GM19324 (cell line): ENCODE measurements at regions not wholly inside any gene's neighbourhood (a gene's known extent, or its start where the extent isn't known, plus 50 kb on each side); places are given as distances from the start of the nearest gene placed in this dataset.
"Not testable (repeated sequence)": the region's sequence is repeated elsewhere in the genome, so short reads cannot be mapped to it uniquely, and the experiment has no call there.

Experiments used
- ATAC-seq: cut with Tn5 transposase; IDR thresholded peaks from one replicate; pipeline ENCODE4 v1.9.1; 2021; ENCODE audit warnings: mild to moderate bottlenecking, moderate library complexity; ENCODE audit not compliant: unreplicated experiment, low FRiP score

DNA sequence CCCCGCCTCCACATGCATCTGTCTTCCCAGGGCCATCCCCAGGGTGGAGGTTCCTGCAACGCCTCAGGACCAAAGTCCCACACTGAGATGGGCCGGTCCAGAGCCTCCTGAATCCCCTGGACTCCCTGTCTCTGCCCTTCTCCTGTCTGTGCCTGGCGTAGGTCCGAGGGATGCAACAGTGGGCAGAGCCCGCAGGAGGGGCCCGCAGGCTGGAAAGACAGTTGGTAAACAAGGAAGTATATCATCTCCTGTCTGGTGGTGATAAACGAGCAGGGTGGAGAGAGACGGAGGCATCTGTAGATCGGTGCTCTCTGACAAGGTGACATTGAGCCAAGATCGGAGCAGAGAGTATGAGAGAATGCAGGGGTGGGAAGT lies 72.6 kb upstream of the RAB6C start:
- ATAC-seq = no peak

DNA sequence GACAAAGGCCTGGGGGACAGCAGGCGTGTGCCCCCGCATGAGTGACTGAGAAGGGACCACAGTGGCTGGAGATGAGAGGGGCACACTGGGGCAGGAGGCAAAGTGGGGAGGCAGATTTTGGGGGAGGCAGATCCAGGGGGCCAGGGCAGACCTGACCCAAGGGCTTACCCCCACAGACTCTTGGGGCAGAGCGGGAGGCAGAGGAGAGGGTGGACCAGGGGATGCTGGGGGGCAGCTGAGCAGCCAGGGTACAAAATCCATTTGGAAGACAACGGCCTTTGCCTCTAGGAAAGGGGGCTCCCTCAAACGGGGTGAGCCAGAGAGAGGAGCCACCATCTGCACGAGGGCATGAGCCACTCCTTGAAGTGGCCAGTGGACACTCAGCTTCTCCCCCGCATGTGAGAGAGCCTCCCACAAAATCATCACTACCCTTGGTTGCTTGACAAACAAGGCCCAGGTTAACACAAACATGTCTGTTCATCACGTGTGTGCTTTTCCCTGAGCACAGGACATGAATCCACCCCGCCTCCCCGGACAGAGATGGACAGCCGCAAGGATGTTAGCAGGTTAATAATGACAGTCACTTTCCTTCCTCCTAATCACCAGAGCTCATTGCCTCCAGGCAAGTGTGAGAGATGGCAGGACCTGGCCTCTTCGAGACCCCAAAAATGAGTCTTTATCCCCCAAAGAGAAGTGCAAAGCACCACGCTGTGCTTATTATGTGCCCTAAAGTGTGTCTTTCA lies 72.0 kb upstream of the RAB6C start:
- ATAC-seq = no peak

DNA sequence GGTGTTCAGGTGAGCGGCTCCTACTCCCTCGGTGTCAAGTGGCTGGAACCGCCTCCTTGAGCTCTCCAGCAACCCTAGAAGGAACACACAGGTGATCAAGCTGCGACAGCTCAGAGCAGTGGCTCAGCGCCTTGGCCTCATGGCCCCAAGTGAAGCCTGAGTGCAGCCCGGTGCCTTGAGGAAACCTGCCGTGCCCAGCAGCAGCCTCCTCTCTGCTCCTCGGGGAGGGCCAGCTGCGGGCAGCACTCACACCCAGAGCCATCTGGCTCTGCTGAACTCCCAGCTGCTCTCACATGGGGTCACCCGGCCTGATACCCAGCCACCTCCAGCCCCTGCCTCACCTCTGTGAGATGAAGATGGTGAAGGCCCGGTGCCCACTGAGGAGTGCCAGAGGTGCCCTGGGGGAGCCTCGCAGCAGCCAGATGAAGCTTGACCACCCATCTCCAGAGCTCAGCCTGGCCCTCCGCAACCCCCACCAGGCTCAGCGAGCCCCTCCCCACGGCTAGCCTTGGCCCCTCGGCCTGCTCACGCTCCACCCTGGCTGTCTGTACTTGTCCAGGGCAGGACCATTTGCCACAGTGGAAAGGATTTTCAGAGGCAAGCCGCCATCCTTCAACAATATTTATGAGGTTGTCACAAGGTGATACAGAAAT lies 70.6 kb upstream of the RAB6C start:
- no peak for ATAC-seq

DNA sequence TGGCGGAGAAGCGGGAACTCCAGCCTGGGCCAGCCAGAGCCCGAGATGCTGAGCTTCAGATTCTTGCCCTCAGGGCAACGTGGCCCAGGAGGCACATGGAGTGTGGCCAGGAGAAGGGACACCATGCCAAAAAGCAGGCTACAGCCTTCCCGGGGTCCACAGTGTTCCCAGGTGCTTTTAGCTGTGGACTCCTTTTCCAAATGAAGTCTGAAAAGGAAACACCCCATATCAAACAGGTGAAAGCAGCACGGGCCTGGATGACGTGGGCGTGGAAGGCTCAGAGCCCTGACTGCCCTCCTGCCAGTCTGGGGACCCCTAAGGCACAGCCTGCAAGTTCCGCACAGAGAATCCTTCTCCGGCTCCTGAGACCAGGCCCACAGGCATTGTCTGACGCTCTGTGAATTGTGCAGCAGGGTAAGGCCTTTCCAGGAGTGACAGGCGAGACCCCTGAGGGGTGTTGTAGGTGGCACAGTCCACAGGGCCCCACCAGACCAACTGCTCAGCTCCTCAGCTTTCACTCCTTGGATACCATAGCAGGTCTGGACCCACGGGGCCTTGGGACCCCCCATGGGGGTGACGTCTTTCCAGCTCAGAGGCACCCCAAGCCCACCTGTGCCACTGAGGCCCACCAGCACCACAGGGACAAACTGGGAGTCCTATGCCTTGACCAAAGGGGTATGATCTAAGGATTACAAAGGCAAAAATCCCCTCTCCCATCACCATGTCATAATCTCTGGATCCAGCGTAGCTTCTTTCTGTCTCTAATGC lies 69.6 kb upstream of the RAB6C start:
- ATAC-seq = no peak

DNA sequence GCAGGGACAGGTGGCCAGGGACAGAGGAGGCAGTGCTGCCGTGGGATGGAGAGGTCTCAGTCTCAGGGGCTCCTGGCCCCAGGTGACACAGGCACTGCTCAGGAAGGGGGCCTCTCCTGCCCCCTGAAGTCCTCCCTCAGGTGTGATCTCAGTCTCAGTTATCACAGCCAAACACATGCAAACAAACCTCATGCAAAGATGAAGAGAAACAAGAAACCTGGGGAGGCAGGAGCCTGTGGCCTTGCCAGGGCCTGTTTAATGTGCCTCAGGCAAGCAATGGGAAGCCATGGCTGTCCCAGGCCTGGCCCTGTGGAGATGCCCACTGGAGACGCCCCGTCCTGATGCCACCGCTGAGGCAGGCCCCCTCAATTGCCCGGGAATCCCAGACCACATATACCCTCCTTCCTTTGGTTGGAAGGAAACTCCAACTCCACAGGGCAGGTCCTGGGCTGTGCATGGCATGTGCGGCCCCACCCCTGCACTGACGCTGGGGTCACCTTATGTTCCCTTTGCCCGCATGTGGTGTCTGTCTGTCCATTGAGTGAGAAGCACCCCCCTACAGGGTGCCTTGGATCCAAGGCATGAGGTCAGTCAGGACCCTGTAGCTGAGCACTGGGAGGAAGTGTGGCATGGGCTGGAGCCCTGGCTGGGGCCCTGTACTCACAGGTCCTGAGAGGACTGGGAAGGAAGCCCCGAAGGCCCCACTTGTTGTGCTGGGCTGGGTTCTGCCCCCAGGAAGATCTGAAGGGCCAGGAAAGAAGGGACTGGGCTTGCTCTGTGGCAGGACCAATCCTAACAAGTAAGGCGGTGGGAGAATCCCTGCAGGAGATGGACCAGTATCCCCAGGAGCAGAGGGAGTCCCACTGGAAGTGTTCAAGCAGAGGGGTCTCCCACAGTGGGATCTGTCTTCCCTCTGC lies 68.8 kb upstream of the RAB6C start:
- no peak for ATAC-seq

DNA sequence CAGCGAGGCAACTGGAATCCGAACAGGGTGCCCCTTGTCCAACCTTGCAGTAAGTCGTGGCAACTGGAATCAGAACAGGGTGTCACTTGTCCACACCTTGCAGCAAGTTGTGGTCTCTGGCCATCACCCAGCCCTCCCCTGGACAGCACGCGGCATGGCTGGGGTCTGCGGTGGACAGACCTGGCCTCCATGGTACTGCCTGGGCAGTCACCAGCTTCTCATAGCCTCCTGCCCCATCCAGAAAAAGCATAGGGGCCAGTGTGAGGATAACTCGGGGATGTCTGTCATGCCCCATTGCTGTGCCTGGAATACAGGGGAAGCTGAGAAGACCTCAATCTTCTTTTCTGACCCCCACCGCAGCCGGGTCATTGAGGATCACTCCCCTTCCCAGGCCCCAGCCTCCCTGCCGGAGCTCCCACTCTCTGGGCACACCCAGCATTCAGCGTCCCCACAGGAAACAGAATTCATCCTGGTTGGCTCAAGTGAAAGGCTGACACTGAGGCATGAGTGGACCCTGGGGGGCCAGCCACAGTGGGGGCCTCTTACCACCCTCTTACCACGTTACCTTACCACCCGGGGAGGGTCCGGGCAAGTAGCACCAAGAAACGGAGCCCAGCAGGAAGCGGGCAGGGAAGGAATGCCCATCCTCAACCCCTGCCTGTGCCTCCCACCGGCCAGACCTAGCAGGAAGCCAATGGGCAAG lies 68.0 kb upstream of the RAB6C start:
- ATAC-seq = no peak

DNA sequence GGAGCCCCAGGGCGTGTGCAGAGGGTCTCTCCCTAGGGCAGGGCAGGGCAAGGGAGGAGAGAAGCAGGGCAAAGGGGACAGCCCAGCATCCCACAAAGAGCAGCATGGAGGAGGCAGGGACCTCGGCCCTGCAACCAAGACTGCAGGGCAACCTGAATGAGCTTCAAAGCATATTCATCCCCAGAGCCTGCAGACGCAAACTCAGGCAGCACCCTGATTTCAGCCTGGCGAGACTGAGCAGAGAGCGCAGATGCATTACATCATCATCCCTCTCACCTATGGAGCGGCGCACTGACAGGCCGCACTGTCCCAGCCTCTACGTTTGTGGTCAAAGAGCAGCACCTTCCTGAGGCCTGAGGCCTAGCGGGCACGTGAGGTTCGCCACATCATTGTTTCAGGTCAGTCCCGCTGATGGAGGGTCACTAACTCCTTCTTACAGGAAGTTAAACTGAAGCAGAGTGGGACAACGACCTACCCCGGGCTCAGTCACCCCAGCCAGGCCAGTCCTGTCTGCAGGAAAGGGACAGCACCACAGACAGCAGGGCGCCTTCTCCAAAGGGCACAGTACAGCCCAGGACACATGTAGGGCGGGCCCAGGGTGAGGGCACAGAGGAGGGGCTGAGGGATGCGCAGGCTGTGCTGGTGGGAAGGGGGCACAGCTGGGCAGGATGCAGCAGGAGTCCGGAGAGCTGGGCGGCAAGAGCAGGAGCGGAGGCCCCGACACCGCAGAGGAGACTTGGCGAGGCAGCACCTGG lies 67.2 kb upstream of the RAB6C start:
- no peak for ATAC-seq

DNA sequence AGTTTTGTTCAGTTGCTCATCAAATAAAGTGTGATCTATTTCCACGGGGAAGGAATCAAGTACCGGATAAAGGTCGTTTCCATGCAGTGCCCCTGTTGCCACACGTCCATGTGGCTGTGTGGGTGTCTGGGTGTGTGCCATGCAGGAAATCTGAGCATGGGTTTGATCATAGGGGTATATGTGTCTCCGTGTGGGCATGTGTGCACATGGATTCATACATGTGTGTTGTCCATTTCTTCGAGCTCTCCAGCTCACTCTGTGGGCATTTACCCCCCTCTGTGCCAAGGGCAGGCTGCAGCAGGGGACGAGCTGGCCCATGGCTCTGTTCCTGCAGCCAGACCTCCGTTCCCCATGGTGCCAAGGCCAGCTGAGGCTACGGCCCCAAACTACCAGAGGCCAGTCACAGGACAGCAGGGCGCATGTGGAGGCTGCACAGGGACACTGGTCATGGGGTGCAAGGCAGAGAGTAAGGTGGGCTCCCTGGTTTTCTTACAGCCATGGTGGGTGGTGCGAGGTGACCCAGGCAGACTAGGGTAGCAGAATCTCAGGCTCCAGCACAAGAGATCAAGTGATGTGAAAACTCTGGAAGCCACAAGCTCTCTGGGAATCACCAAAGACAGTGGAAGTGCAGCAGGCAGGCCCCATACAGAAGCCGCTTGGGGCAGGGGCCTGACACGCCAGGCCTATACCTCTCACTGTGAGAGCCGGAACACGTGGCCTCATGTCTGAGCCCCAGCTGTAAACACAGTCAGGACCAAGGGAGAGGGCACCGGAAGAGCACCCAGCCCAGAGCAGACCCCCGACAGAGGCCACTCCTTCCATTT lies 66.4 kb upstream of the RAB6C start:
- ATAC-seq = no peak

DNA sequence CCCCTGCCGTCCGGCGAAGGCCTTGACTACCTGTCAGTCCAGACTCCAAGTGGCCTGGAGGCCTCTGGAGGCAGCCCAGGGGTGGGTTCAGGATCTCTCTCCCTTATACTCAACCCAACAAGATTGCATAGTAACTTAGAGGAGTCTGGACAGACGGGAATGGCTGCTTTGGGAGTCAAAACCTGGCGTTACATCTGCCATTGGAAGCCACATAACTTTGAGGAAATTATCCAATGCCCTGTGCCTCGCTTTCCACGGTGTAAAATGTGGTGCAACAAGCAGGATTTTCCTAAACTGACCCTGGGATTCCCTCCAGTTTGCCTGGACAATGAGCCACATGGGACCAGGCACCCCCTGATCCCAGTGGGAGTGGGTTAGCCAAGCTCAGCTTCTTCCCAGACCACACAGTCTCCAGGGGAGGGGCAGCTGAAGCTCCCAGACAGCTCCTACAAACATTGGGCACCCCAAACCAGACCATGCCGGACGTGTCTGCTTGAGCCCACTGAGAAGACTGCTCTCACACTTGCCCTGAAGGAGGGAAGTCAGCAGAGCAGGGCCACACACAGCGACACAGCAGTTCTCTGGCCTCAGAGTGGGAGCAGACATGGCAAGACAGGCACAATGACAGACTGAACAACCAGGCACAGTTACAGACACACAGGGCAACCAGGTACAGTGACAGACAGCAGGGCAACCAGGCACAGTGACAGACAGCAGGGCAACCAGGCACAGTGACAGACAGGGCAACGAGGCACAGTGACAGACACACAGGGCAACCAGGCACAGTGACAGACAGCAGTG lies 65.6 kb upstream of the RAB6C start:
- ATAC-seq = no peak

DNA sequence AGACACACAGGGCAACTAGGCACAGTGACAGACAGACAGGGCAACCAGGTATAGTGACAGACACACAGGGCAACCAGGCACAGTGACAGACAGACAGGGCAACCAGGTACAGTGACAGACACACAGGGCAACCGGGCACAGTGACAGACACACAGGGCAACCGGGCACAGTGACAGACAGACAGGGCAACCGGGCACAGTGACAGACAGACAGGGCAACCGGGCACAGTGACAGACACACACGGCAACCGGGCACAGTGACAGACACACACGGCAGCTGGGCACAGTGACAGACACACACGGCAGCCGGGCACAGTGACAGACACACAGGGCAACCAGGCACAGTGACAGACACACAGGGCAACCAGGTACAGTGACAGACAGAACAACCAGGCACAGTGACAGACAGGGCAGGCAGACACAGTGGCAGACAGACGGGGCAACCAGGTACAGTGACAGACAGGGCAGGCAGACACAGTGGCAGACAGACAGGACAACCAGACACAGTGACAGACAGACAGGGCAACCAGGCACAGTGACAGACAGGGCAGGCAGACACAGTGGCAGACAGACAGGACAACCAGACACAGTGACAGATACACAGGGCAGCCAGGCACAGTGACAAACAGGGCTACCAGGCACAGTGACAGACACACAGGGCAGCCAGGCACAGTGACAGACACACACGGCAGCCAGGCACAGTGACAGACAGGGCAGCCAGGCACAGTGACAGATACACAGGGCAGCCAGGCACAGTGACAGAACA lies 64.7 kb upstream of the RAB6C start:
- ATAC-seq = no peak

DNA sequence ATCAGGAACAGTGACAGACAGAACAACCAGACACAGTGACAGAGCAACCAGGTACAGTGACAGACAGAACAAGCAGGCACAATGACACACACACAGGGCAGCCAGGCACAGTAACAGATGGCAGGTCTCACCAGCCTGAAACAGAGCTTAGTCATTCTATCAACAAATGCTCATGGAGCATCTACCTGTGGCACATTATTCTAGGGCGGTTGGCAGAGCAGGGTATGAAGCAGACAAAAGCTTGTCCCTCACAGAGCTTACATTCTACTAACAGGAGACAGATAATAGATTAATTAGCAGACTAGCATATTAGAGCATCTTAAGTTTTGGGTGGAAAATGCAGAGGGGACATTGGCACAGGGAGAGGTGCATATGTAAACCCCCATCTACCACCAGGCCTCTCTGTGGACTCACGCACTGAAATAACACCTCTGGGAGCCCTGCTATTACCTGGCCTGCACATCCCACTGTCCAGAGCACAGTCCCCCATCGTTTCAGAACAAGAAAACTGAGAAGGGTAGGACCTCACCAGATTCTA lies 64.1 kb upstream of the RAB6C start:
- ATAC-seq = no peak

DNA sequence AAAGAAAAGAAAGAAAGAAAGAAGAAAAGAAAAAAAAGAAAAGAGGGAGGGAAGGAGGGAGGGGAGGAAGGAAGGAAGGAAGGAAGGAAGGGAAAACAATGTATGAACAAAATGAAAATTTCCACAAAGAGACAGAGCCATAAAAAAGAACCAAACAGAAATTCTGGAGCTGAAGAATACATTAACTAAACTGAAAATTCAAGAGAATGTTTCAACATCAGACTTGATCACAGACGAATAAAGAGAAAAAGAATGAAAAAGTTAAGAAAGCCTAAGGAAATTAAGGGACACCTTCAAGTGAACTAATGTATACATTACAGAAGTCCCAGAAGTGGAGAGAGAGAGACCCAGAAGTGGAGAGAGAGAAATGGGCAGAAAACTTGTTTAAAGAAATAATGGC lies 60.9 kb upstream of the RAB6C start:
- no peak for ATAC-seq

DNA sequence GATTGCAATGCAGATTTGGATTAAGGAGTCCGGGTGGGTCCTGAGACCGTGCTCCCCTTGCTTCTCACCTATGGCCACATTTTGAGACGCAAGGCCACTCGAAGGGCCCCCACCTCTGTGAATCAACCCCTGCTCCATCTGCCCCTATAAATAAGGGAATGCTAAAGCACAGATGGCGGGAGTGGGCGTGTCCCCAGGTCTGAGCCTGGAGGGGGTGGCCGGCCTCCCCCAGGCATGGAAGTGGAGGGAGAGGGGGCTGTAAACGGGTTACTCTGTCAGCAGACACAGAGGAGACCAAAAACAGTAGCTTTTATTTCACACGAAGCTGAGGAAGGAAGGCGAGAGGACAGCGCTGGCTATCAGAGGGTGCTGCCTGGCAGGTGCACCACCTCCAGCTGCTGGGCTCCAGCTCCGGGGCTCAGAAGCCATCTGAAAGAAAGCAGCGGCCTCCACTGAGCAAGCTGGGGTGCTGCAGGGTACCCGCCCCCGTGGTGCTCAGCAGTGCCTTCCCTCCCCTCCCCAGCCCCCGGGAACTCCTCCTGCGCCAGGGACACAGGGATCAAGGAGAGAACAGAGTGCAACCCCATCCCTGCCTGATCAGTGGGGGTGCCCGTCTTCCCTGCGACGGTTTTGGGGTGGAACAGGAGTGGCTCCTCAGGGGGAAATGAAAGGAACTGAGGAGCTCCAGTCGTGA lies 56.7 kb upstream of the RAB6C start:
- no peak for ATAC-seq

DNA sequence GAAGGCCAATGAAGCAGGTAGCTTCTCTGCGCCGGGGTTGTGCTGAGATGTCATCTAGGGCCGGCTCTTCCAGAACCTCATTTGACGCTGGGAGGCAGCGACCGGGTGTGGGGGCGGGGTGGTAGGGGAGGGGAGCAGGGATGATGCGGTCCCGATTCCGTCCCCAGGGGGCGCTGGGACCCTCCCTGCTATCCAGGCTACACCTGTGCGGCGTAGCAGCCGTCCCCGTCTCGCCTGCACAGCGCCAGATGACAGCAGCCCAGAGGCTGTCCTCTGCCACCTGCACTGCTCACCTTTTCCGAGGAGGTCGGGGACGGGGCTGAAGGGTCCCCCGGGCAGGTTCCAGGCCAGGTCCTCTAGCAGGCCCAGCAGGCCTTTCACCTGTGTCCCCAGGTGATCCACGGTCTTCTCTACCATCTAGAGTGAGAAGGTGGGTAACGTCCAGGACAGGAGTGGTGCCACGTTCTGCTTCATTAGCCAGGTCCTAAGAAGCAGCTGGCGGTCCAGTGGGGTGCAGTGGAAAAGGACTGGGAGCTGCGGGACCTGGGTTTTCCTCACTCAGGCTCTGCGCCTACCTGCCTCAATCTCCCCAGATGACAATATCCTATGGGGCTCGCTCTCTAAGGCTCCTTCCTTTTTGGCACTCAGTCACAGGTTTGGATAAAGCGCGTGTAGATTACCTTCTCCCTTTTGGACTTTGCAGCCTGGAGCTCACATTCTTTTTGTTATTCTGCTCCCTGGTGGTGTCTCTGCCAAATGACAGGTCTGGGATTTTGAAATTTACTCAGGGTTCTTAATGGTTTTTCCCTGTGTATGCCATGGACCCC lies 56.0 kb upstream of the RAB6C start:
- no peak for ATAC-seq

DNA sequence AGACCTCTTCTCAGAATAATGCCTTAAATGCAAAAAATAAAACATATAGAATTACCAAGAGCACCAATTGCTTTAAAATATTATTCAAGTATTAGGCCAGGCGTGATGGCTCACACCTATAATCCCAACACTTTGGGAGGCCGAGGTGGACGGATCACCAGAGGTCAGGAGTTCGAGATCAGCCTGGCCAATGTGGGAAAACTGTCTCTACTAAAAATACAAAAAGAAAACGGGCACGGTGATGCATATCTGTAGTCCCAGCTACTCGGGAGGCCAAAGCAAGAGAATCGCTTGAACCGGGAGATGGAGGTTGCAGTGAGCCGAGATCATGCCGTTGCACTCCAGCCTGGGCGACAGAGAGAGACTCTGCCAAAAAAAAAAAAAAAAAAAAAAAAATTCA lies 55.4 kb upstream of the RAB6C start:
- not testable (repeated sequence) for ATAC-seq
